Endothelial cell of umbilical vein (primary cell): ENCODE measurements at regions not wholly inside any gene's neighbourhood (a gene's known extent, or its start where the extent isn't known, plus 50 kb on each side); places are given as distances from the start of the nearest gene placed in this dataset.

Experiments
- BruUV-seq: library from RNA; stranded (reverse); fragments of 400-500 nt; replicated peaks from 2 replicates; lab custom pipeline; 2021; lab: Mats Ljungman, UMichigan
- CTCF ChIA-PET: fragments of 300-600, 350-600 bp; sonication (Branson Sonifier 250); formaldehyde crosslinking; loops from one replicate; lab custom pipeline; 2021; ENCODE audit warnings: antibody characterized with exemption, inconsistent platforms; lab: Charles Lee
- POLR2A ChIA-PET: fragments of 300-600, 350-600 bp; sonication (Branson Sonifier 250); formaldehyde crosslinking; loops from one replicate; lab custom pipeline; 2021; ENCODE audit warnings: antibody characterized with exemption, inconsistent platforms; lab: Charles Lee
- DNase-seq: peaks from one replicate; pipeline ENCODE4 v3.0.0-alpha.2; 2011; ENCODE audit warnings: low read depth, low spot score
- FAIRE-seq: peaks from 2 replicates; lab custom pipeline; 2011; peaks lifted over from hg19 to GRCh38; lab: Jason Lieb, UNC
- H2AFZ ChIP-seq: 2 replicates; pipeline ENCODE4 v1.6.0; 2012; ENCODE audit warnings: low read depth, low read length, control low read depth, inconsistent platforms
- H3K27ac ChIP-seq: 2 replicates; pipeline ENCODE4 v1.5.1; 2011; ENCODE audit warnings: low read depth, mild to moderate bottlenecking, control low read depth, low read length, moderate library complexity; ENCODE audit not compliant: insufficient read depth
- H3K27me3 ChIP-seq, 2 experiments: 2 replicates each; pipeline versions ENCODE4 v1.6.0 to v1.6.1; 2011; ENCODE audit warnings: low read length in 2 of 2, mixed read lengths in 1 of 2; ENCODE audit not compliant: control insufficient read depth in 2 of 2, insufficient read depth in 2 of 2
- H3K36me3 ChIP-seq, 2 experiments: 2 replicates in 1 of 2; 3 replicates in 1 of 2; pipeline ENCODE4 v1.5.1; 2011; ENCODE audit warnings: low read length in 2 of 2, mild to moderate bottlenecking in 1 of 2, moderate library complexity in 1 of 2; ENCODE audit not compliant: control insufficient read depth in 2 of 2, insufficient read depth in 2 of 2; ENCODE audit errors: extremely low read depth in 1 of 2
- H3K4me1 ChIP-seq: 3 replicates; pipeline ENCODE4 v1.5.1; 2011; ENCODE audit warnings: mild to moderate bottlenecking, low read length; ENCODE audit not compliant: control insufficient read depth, insufficient read depth; ENCODE audit errors: extremely low read depth
- H3K4me2 ChIP-seq: 2 replicates; pipeline ENCODE4 v1.6.1; 2011; ENCODE audit warnings: low read length, control low read depth, mixed read lengths; ENCODE audit not compliant: insufficient read depth
- H3K4me3 ChIP-seq, 3 experiments: fragments of 200-600 bp in 1 of 3; sonication (generic), shearing (Covaris generic) in 1 of 3; replicated peaks in 1 of 3; 2 replicates each; pipeline ENCODE4 v1.5.1; 2011 to 2016; ENCODE audit warnings: control low read depth in 3 of 3, low read length in 3 of 3, mild to moderate bottlenecking in 2 of 3, inconsistent platforms in 1 of 3, low read depth in 1 of 3, moderate library complexity in 1 of 3; ENCODE audit not compliant: insufficient read depth in 1 of 3
- H3K79me2 ChIP-seq: 2 replicates; pipeline ENCODE4 v1.6.0; 2012; ENCODE audit warnings: low read length, inconsistent platforms; ENCODE audit not compliant: control insufficient read depth, insufficient read depth
- H3K9ac ChIP-seq: replicated peaks from 2 replicates; pipeline ENCODE3; 2011; ENCODE audit warnings: low read length, control low read depth; ENCODE audit not compliant: insufficient read depth; ENCODE audit errors: extremely low read depth
- H3K9me1 ChIP-seq: replicated peaks from 3 replicates; pipeline ENCODE4 v1.6.0; 2011; ENCODE audit warnings: mild to moderate bottlenecking, low read length; ENCODE audit not compliant: control insufficient read depth, insufficient read depth; ENCODE audit errors: extremely low read depth
- H3K9me3 ChIP-seq: replicated peaks from 2 replicates; pipeline ENCODE4 v1.5.1; 2012; ENCODE audit warnings: low read length, inconsistent platforms; ENCODE audit not compliant: control insufficient read depth, insufficient read depth
- H4K20me1 ChIP-seq: replicated peaks from 2 replicates; pipeline ENCODE3; 2011; ENCODE audit warnings: mild to moderate bottlenecking, low read length; ENCODE audit not compliant: control insufficient read depth, insufficient read depth; ENCODE audit errors: extremely low read depth
- CTCF ChIP-seq, 2 donors: IDR thresholded peaks; 1 replicate in 1 of 2; 2 replicates in 1 of 2; pipeline ENCODE4 v1.5.1; 2011; ENCODE audit warnings: low read length in 2 of 2, mild to moderate bottlenecking in 2 of 2, moderate library complexity in 2 of 2, control low read depth in 1 of 2, inconsistent platforms in 1 of 2, low read depth in 1 of 2; ENCODE audit not compliant: insufficient read depth in 1 of 2; ENCODE audit errors: extremely low read depth in 1 of 2
- EZH2 ChIP-seq: IDR thresholded peaks from 2 replicates; pipeline ENCODE4 v1.6.1; 2012; ENCODE audit warnings: borderline replicate concordance, low read depth, mild to moderate bottlenecking, moderate library complexity, low read length, inconsistent platforms; ENCODE audit not compliant: severe bottlenecking
- FOS ChIP-seq: IDR thresholded peaks from 2 replicates; pipeline ENCODE4 v1.6.1; 2011; ENCODE audit warnings: mild to moderate bottlenecking, low read length, moderate library complexity, borderline replicate concordance; ENCODE audit not compliant: insufficient read depth
- GATA2 ChIP-seq: IDR thresholded peaks from 2 replicates; pipeline ENCODE4 v1.7.0; 2011; ENCODE audit warnings: low read depth, mild to moderate bottlenecking, moderate library complexity, mixed read lengths, low read length; ENCODE audit not compliant: insufficient read length, insufficient read depth
- JUN ChIP-seq: IDR thresholded peaks from 2 replicates; pipeline ENCODE4 v1.6.1; 2011; ENCODE audit warnings: borderline replicate concordance, low read depth; ENCODE audit not compliant: insufficient read length, insufficient read depth
- MAX ChIP-seq: IDR thresholded peaks from 2 replicates; pipeline ENCODE4 v1.6.1; 2011; ENCODE audit not compliant: insufficient read depth, insufficient read length
- MYC ChIP-seq: IDR thresholded peaks from one replicate; pipeline ENCODE4 v1.6.1; 2011; ENCODE audit warnings: mild to moderate bottlenecking, low read depth, low read length
- POLR2A ChIP-seq: IDR thresholded peaks from 2 replicates; pipeline ENCODE4 v1.6.1; 2012; ENCODE audit warnings: low read depth, mild to moderate bottlenecking, control low read depth, low read length
- POLR2AphosphoS5 ChIP-seq: IDR thresholded peaks from 2 replicates; pipeline ENCODE4 v1.6.1; 2012; ENCODE audit warnings: low read depth, mild to moderate bottlenecking, control low read depth, low read length, moderate library complexity; ENCODE audit not compliant: insufficient read depth
- dilution Hi-C: fragments of 300-500 bp; cut with MboI; formaldehyde crosslinking; loops from one replicate; pipeline ENCODE4 v1.15.0; 2019; ENCODE audit warnings: low sequenced_read_pairs; ENCODE audit not compliant: extremely low pct_ligation_motif_present
- intact Hi-C: fragments of 100-400 bp; cut with micrococcal nuclease; formaldehyde crosslinking; loops from one replicate; pipeline ENCODE4 v1.10.0; 2022

- dilution Hi-C loops (no loop called here), intact Hi-C loops (no loop called here)
- H3K9me1 ChIP-seq, result no peaks in the 10 kb centered on the region
- ChIA-PET POLR2A (no interaction called here), CTCF (no interaction called here)
- H3K4me2 ChIP-seq, result no peak overlapping the region
- no peaks in the 10 kb centered on the region for H3K9me3 ChIP-seq
- no peak overlapping the region for H2AFZ ChIP-seq
- H3K9ac ChIP-seq, result no peak overlapping the region
- no peaks in the 10 kb centered on the region for H3K27me3 ChIP-seq
- TF ChIP-seq MYC (no peak), MAX (no peak), CTCF (IDR thresholded peaks at IDR 0.05; ENCODE audit: extremely low read depth in 1 of 2, insufficient read depth in 1 of 2, low read depth in 1 of 2, low read length in 2 of 2) (no peak), JUN (no peak), GATA2 (no peak), POLR2AphosphoS5 (no peak), FOS (no peak), POLR2A (no peak), EZH2 (no peak)
- BruUV-seq, result no TSS peak
- H3K4me3 ChIP-seq, result no peak overlapping the region
- no peaks in the 10 kb centered on the region for H3K36me3 ChIP-seq
- DNase-seq (no peak), FAIRE-seq (no peak)
- no peak overlapping the region for H3K27ac ChIP-seq
- no peaks in the 10 kb centered on the region for H3K4me1 ChIP-seq
- H4K20me1 ChIP-seq, result no peaks in the 10 kb centered on the region
- H3K79me2 ChIP-seq, result no peaks in the 10 kb centered on the region
Measured at GRCh38 chr5:51466214-51466613, 83.0 kb downstream of the ISL1 start.
